ENCODE measurements at regions not wholly inside any gene's neighbourhood (a gene's known extent, or its start where the extent isn't known, plus 50 kb on each side); places are given as distances from the start of the nearest gene placed in this dataset.

DNA sequence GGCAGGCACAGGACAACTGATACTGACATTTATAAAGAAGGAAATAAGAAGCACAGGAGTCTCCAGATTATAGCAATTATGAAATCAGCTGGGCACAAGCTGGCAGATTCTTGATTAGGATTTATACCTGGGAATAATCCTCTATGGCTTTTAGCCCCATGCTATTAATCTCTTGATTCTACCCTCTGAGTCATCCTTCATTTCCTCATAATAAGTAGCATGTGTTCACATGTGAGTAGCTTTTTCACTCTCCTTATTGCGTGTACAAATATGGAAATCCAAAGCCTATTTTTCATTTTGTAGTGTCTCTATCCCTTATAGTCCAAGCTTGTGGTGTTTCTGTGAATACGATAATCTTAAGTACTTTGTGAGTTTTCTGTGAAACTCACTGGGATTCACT lies 185.0 kb upstream of the PRLR start:
- TF ChIP-seq, protein P1, sequence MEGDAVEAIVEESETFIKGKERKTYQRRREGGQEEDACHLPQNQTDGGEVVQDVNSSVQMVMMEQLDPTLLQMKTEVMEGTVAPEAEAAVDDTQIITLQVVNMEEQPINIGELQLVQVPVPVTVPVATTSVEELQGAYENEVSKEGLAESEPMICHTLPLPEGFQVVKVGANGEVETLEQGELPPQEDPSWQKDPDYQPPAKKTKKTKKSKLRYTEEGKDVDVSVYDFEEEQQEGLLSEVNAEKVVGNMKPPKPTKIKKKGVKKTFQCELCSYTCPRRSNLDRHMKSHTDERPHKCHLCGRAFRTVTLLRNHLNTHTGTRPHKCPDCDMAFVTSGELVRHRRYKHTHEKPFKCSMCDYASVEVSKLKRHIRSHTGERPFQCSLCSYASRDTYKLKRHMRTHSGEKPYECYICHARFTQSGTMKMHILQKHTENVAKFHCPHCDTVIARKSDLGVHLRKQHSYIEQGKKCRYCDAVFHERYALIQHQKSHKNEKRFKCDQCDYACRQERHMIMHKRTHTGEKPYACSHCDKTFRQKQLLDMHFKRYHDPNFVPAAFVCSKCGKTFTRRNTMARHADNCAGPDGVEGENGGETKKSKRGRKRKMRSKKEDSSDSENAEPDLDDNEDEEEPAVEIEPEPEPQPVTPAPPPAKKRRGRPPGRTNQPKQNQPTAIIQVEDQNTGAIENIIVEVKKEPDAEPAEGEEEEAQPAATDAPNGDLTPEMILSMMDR (conservative IDR thresholded peaks at IDR 0.05 in 1 of 2, IDR thresholded peaks at IDR 0.05 in 1 of 2; ENCODE audit: low read depth in 1 of 2, low read length in 2 of 2): no peak
- TF ChIP-seq EZH2 (IDR thresholded peaks at IDR 0.05; ENCODE audit: low read length, missing control alignments): no peak

All from fibroblast of lung (primary cell).